Nephron (organoid): ENCODE measurements at regions not wholly inside any gene's neighbourhood (a gene's known extent, or its start where the extent isn't known, plus 50 kb on each side); places are given as distances from the start of the nearest gene placed in this dataset.

Experiments
- H3K27ac Mint-ChIP-seq, 3 experiments: 2 replicates each; pipeline ENCODE4 v1.8.0; 2020; ENCODE audit warnings: mixed read lengths in 3 of 3, mild to moderate bottlenecking in 2 of 3, moderate library complexity in 1 of 3
- H3K27me3 Mint-ChIP-seq: 2 replicates; pipeline ENCODE4 v1.8.0; 2021; ENCODE audit warnings: low read depth, mild to moderate bottlenecking, moderate library complexity, mixed read lengths
- H3K36me3 Mint-ChIP-seq: 2 replicates; pipeline ENCODE4 v1.8.0; 2020; ENCODE audit warnings: low read depth, mixed read lengths
- H3K4me1 Mint-ChIP-seq: 2 replicates; pipeline ENCODE4 v1.8.0; 2020; ENCODE audit warnings: mixed read lengths
- H3K4me3 Mint-ChIP-seq, 3 experiments: 2 replicates each; pipeline ENCODE4 v1.8.0; 2020; ENCODE audit warnings: mild to moderate bottlenecking in 3 of 3, mixed read lengths in 3 of 3, moderate library complexity in 2 of 3
- H3K9me3 Mint-ChIP-seq: 2 replicates; pipeline ENCODE4 v1.8.0; 2020; ENCODE audit warnings: mixed read lengths
- CTCF ChIP-seq, 3 experiments: fragments of 200-600 bp; sonication (generic); IDR thresholded peaks; one replicate each; pipeline ENCODE4 v1.5.0; 2021; ENCODE audit warnings: antibody characterized with exemption in 3 of 3; ENCODE audit not compliant: unreplicated experiment in 3 of 3

- no peaks in the 10 kb centered on the region for H3K36me3 Mint-ChIP-seq
These were observed 99.3 kb upstream of the CDH18 start for GRCh38 chr5:20087299-20087698.

GRCh38 chr5:20077186-20077585 lies 89.2 kb upstream of the CDH18 start:
- no peaks in the 10 kb centered on the region for H3K9me3 Mint-ChIP-seq
- no peaks in the 10 kb centered on the region for H3K36me3 Mint-ChIP-seq
- no peaks in the 10 kb centered on the region for H3K27me3 Mint-ChIP-seq
- no peak overlapping the region for H3K4me3 Mint-ChIP-seq
- TF ChIP-seq CTCF (IDR thresholded peaks at IDR 0.05; ENCODE audit: unreplicated experiment in 3 of 3), result no peak
- H3K4me1 Mint-ChIP-seq, result no peaks in the 10 kb centered on the region
- no peak overlapping the region for H3K27ac Mint-ChIP-seq

More at GRCh38 chr5:20087299-20087698, 99.3 kb upstream of the CDH18 start:
- TF ChIP-seq CTCF (IDR thresholded peaks at IDR 0.05; ENCODE audit: unreplicated experiment in 3 of 3), result no peak
- Mint-ChIP-seq H3K27ac (no peak overlapping the region), H3K4me1 (no peaks in the 10 kb centered on the region), H3K27me3 (no peaks in the 10 kb centered on the region), H3K4me3 (no peak overlapping the region), H3K9me3 (peaks cover 9% of the 10 kb centered on the region)

DNA sequence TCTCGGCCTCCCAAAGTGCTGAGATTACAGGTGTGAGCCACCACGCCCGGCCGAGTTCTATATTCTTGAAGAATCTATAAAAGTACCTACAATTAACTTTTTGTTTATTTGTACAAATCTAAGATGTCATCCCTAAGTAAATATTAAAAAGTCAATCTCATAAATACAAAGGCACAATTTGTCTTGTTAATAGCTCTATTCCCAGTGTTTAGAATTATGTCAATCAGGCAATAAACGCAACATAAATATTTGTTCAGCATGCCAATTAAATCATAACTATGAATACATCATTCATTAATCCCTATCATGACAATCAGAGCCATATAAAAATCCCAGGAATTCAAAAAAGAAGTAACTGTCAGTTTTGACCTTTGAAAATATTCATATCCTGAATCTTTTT lies 68.9 kb upstream of the CDH18 start:
- H3K4me1 Mint-ChIP-seq, result no peaks in the 10 kb centered on the region
- TF ChIP-seq CTCF (IDR thresholded peaks at IDR 0.05; ENCODE audit: unreplicated experiment in 3 of 3), result no peak
- no peak overlapping the region for H3K4me3 Mint-ChIP-seq
- no peaks in the 10 kb centered on the region for H3K9me3 Mint-ChIP-seq
- no peaks in the 10 kb centered on the region for H3K36me3 Mint-ChIP-seq
- no peak overlapping the region for H3K27ac Mint-ChIP-seq
- no peaks in the 10 kb centered on the region for H3K27me3 Mint-ChIP-seq

- Mint-ChIP-seq H3K36me3 (no peaks in the 10 kb centered on the region), H3K27ac (no peak overlapping the region), H3K27me3 (no peaks in the 10 kb centered on the region), H3K4me1 (no peaks in the 10 kb centered on the region), H3K9me3 (no peaks in the 10 kb centered on the region), H3K4me3 (no peak overlapping the region)
- no peak for TF ChIP-seq CTCF (IDR thresholded peaks at IDR 0.05; ENCODE audit: unreplicated experiment in 3 of 3)
These were observed 67.3 kb upstream of the CDH18 start for GRCh38 chr5:20055301-20055700.

DNA sequence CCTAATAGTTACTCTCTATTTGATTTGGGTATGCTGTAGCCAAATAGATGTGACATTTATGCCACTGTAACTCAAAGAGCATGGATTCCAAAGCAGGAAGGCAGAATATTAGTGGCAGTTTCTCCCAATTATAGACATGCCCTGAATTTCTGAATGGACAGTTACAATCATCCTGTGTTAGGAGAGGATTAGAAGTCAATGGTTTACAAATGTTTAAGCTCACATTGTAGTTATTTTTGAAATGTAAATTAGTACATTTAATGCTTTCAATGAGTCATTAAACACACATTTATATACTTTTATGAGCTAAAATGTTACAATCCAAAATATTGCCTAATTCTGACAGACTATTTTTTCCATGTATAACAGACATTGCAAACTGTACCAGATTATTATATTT lies 62.3 kb upstream of the CDH18 start:
- Mint-ChIP-seq H3K27ac (no peak overlapping the region), H3K9me3 (no peaks in the 10 kb centered on the region), H3K36me3 (no peaks in the 10 kb centered on the region), H3K27me3 (no peaks in the 10 kb centered on the region), H3K4me3 (no peak overlapping the region), H3K4me1 (no peaks in the 10 kb centered on the region)
- TF ChIP-seq CTCF (IDR thresholded peaks at IDR 0.05; ENCODE audit: unreplicated experiment in 3 of 3), result no peak

- Mint-ChIP-seq H3K27me3 (no peaks in the 10 kb centered on the region), H3K4me1 (peaks cover 8% of the 10 kb centered on the region), H3K27ac (no peak overlapping the region), H3K4me3 (no peak overlapping the region), H3K36me3 (no peaks in the 10 kb centered on the region), H3K9me3 (peaks cover 5% of the 10 kb centered on the region)
- TF ChIP-seq CTCF (IDR thresholded peaks at IDR 0.05; ENCODE audit: unreplicated experiment in 3 of 3), result no peak
These were observed 56.5 kb upstream of the CDH18 start for GRCh38 chr5:20044460-20044859.
